Loucy (cell line): ENCODE measurements at regions not wholly inside any gene's neighbourhood (a gene's known extent, or its start where the extent isn't known, plus 50 kb on each side); places are given as distances from the start of the nearest gene placed in this dataset.

ENCODE experiments used
- CTCF ChIP-seq: fragments of 200-600 bp; sonication (generic); conservative IDR thresholded peaks from 2 replicates; pipeline ENCODE4 v1.5.1; 2014; ENCODE audit warnings: mild to moderate bottlenecking, antibody characterized with exemption, low read length
- EZH2phosphoT487 ChIP-seq: fragments of 200-600 bp; IDR thresholded peaks from 2 replicates; pipeline ENCODE4 v1.6.1; 2018; ENCODE audit warnings: antibody characterized with exemption, mild to moderate bottlenecking, moderate library complexity, borderline replicate concordance

GRCh38 chr6:143621876-143622605 is 55.7 kb upstream of the PHACTR2 start:
- no peak for TF ChIP-seq CTCF
- no peak for TF ChIP-seq EZH2phosphoT487
